ENCODE measurements at regions not wholly inside any gene's neighbourhood (a gene's known extent, or its start where the extent isn't known, plus 50 kb on each side); places are given as distances from the start of the nearest gene placed in this dataset.

GRCh38 chr1:73556270-73556669, 641.7 kb downstream of the LRRIQ3 start:
- no peak overlapping the region for H3K27ac ChIP-seq (ENCODE audit: low read depth, low read length)
- no peaks in the 10 kb centered on the region for H3K4me1 ChIP-seq (ENCODE audit: control insufficient read depth, insufficient read depth, low read length, unreplicated experiment)
- no peak overlapping the region for H2AFZ ChIP-seq (ENCODE audit: low read length, unreplicated experiment)
- H3K27me3 ChIP-seq (ENCODE audit: insufficient read depth, low read length), result peaks cover 2% of the 10 kb centered on the region; the same call in 1 of the 2 replicates
- no peaks in the 10 kb centered on the region for H3K36me3 ChIP-seq (ENCODE audit: insufficient read depth, low read length)
- H3K4me3 ChIP-seq (ENCODE audit: low read depth, low read length), result no peak overlapping the region
- H3K79me2 ChIP-seq (ENCODE audit: control insufficient read depth, insufficient read depth, low read length, unreplicated experiment), result no peaks in the 10 kb centered on the region

DNA sequence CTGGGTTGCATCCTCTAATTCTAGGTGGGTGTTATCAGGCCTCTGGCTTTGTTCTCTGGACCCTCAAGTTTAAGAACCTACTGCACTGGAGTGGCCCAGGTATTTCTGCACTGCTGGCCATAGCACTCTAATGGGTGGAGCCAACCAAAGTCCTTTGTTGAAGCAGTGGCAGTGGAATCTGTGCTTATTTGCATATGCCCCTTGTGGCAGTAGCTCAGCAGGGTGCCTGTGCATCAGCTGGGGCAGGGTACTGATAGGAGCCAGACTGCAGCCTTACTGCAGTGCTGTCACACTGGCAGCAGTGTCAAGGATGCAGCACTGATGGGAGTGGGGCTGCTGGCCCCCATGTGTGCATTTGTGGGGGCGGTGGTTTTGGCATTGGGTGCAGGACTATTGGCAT, 660.6 kb downstream of the LRRIQ3 start:
- Histone ChIP-seq H2AFZ (ENCODE audit: low read length, unreplicated experiment) (no peak overlapping the region), H3K27me3 (ENCODE audit: insufficient read depth, low read length) (no peaks in the 10 kb centered on the region), H3K36me3 (ENCODE audit: insufficient read depth, low read length) (no peaks in the 10 kb centered on the region), H3K79me2 (ENCODE audit: control insufficient read depth, insufficient read depth, low read length, unreplicated experiment) (no peaks in the 10 kb centered on the region), H3K27ac (ENCODE audit: low read depth, low read length) (no peak overlapping the region), H3K4me1 (ENCODE audit: control insufficient read depth, insufficient read depth, low read length, unreplicated experiment) (no peaks in the 10 kb centered on the region), H3K4me3 (ENCODE audit: low read depth, low read length) (no peak overlapping the region)

- no peaks in the 10 kb centered on the region for H3K36me3 ChIP-seq (ENCODE audit: insufficient read depth, low read length)
These were observed 680.3 kb downstream of the LRRIQ3 start for GRCh38 chr1:73517603-73518191.

DNA sequence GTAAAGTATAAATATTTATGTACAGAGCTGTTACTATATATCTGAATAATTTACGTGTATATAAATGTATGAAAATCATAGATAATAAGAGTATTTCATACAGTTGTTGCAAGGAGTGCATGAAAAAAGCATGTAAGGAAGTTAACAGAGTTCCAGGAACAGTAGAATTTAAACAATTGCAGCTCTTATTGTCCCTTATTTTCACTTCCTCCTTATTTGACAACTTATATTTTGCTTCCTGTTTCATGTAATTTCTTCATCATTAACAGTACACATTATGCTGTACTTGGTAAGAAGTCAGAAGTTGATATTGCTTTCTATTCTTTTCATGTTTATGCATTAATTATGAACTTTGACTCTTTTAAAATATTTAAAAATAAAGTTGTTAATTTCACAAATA, 681.5 kb downstream of the LRRIQ3 start:
- H3K4me1 ChIP-seq (ENCODE audit: control insufficient read depth, insufficient read depth, low read length, unreplicated experiment), result no peaks in the 10 kb centered on the region
- no peaks in the 10 kb centered on the region for H3K36me3 ChIP-seq (ENCODE audit: insufficient read depth, low read length)
- no peaks in the 10 kb centered on the region for H3K27me3 ChIP-seq (ENCODE audit: insufficient read depth, low read length)
- no peak overlapping the region for H2AFZ ChIP-seq (ENCODE audit: low read length, unreplicated experiment)
- no peaks in the 10 kb centered on the region for H3K79me2 ChIP-seq (ENCODE audit: control insufficient read depth, insufficient read depth, low read length, unreplicated experiment)
- H3K4me3 ChIP-seq (ENCODE audit: low read depth, low read length), result no peak overlapping the region
- no peak overlapping the region for H3K27ac ChIP-seq (ENCODE audit: low read depth, low read length)

More at GRCh38 chr1:73517603-73518191, 680.3 kb downstream of the LRRIQ3 start:
- H3K27ac ChIP-seq (ENCODE audit: low read depth, low read length), result no peak overlapping the region
- H3K27me3 ChIP-seq (ENCODE audit: insufficient read depth, low read length), result no peaks in the 10 kb centered on the region
- H3K4me3 ChIP-seq (ENCODE audit: low read depth, low read length), result no peak overlapping the region
- no peaks in the 10 kb centered on the region for H3K4me1 ChIP-seq (ENCODE audit: control insufficient read depth, insufficient read depth, low read length, unreplicated experiment)
- H3K79me2 ChIP-seq (ENCODE audit: control insufficient read depth, insufficient read depth, low read length, unreplicated experiment), result no peaks in the 10 kb centered on the region
- H2AFZ ChIP-seq (ENCODE audit: low read length, unreplicated experiment), result no peak overlapping the region

DNA sequence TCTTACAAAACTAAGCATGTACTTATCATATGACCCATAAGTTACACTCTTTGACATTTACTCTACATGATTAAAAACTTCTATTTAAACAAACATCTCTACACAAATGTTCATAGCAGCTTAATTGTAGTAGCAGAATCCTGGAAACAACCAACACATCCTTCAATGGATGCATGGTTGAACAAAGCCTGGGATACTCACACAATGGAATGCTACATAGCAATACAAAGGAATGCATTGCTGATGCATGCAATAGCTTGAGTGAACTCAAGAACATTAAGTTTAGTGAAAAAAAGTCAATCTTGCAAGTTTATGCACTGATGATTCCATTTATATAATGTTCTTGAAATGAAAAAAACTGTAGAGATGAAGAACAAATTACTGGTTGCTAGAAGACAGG, 686.9 kb downstream of the LRRIQ3 start:
- no peaks in the 10 kb centered on the region for H3K79me2 ChIP-seq (ENCODE audit: control insufficient read depth, insufficient read depth, low read length, unreplicated experiment)
- no peaks in the 10 kb centered on the region for H3K36me3 ChIP-seq (ENCODE audit: insufficient read depth, low read length)
- no peaks in the 10 kb centered on the region for H3K4me1 ChIP-seq (ENCODE audit: control insufficient read depth, insufficient read depth, low read length, unreplicated experiment)
- no peaks in the 10 kb centered on the region for H3K27me3 ChIP-seq (ENCODE audit: insufficient read depth, low read length)
- no peak overlapping the region for H3K27ac ChIP-seq (ENCODE audit: low read depth, low read length)
- H2AFZ ChIP-seq (ENCODE audit: low read length, unreplicated experiment), result no peak overlapping the region
- no peak overlapping the region for H3K4me3 ChIP-seq (ENCODE audit: low read depth, low read length)

- Histone ChIP-seq H3K27me3 (ENCODE audit: insufficient read depth, low read length) (no peaks in the 10 kb centered on the region), H3K79me2 (ENCODE audit: control insufficient read depth, insufficient read depth, low read length, unreplicated experiment) (no peaks in the 10 kb centered on the region), H3K4me1 (ENCODE audit: control insufficient read depth, insufficient read depth, low read length, unreplicated experiment) (no peaks in the 10 kb centered on the region), H3K4me3 (ENCODE audit: low read depth, low read length) (no peak overlapping the region), H3K27ac (ENCODE audit: low read depth, low read length) (no peak overlapping the region), H2AFZ (ENCODE audit: low read length, unreplicated experiment) (no peak overlapping the region), H3K36me3 (ENCODE audit: insufficient read depth, low read length) (no peaks in the 10 kb centered on the region)
These were observed 697.8 kb downstream of the LRRIQ3 start for GRCh38 chr1:73500154-73500553.

- Histone ChIP-seq H3K4me1 (ENCODE audit: control insufficient read depth, insufficient read depth, low read length, unreplicated experiment) (no peaks in the 10 kb centered on the region), H3K27ac (ENCODE audit: low read depth, low read length) (no peak overlapping the region), H3K79me2 (ENCODE audit: control insufficient read depth, insufficient read depth, low read length, unreplicated experiment) (no peaks in the 10 kb centered on the region), H3K27me3 (ENCODE audit: insufficient read depth, low read length) (no peaks in the 10 kb centered on the region), H2AFZ (ENCODE audit: low read length, unreplicated experiment) (no peak overlapping the region), H3K36me3 (ENCODE audit: insufficient read depth, low read length) (no peaks in the 10 kb centered on the region), H3K4me3 (ENCODE audit: low read depth, low read length) (no peak overlapping the region)
These were observed 698.3 kb downstream of the LRRIQ3 start for GRCh38 chr1:73499671-73500070.

DNA sequence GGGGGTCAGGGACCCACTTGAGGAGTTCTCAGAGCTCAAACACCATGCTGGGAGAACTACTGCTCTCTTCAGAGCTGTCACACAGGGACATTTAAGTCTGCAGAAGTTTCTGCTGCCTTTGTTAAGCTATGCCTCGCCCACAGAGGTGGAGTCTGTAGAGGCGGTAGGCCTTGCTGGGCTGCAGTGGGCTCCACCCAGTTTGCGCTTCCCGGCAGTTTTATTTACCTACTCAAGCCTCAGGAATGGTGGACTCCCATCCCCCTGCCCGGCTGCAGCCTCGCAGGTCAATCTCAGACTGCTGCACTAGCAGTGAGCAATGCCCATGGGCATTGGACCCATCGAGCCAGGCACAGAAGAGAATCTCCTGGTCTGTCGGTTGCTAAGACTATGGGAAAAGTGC, 706.4 kb downstream of the LRRIQ3 start:
- H3K4me1 ChIP-seq (ENCODE audit: control insufficient read depth, insufficient read depth, low read length, unreplicated experiment), result no peaks in the 10 kb centered on the region
- H3K79me2 ChIP-seq (ENCODE audit: control insufficient read depth, insufficient read depth, low read length, unreplicated experiment), result no peaks in the 10 kb centered on the region
- no peak overlapping the region for H3K4me3 ChIP-seq (ENCODE audit: low read depth, low read length)
- no peak overlapping the region for H3K27ac ChIP-seq (ENCODE audit: low read depth, low read length)
- H2AFZ ChIP-seq (ENCODE audit: low read length, unreplicated experiment), result no peak overlapping the region
- no peaks in the 10 kb centered on the region for H3K27me3 ChIP-seq (ENCODE audit: insufficient read depth, low read length)
- H3K36me3 ChIP-seq (ENCODE audit: insufficient read depth, low read length), result no peaks in the 10 kb centered on the region

GRCh38 chr1:73475316-73475870, 722.6 kb downstream of the LRRIQ3 start:
- no peak overlapping the region for H3K4me3 ChIP-seq (ENCODE audit: low read depth, low read length)
- no peaks in the 10 kb centered on the region for H3K4me1 ChIP-seq (ENCODE audit: control insufficient read depth, insufficient read depth, low read length, unreplicated experiment)
- H3K27me3 ChIP-seq (ENCODE audit: insufficient read depth, low read length), result no peaks in the 10 kb centered on the region
- no peak overlapping the region for H2AFZ ChIP-seq (ENCODE audit: low read length, unreplicated experiment)
- H3K27ac ChIP-seq (ENCODE audit: low read depth, low read length), result no peak overlapping the region
- no peaks in the 10 kb centered on the region for H3K79me2 ChIP-seq (ENCODE audit: control insufficient read depth, insufficient read depth, low read length, unreplicated experiment)
- H3K36me3 ChIP-seq (ENCODE audit: insufficient read depth, low read length), result no peaks in the 10 kb centered on the region

- no peaks in the 10 kb centered on the region for H3K79me2 ChIP-seq (ENCODE audit: control insufficient read depth, insufficient read depth, low read length, unreplicated experiment)
- no peaks in the 10 kb centered on the region for H3K36me3 ChIP-seq (ENCODE audit: insufficient read depth, low read length)
- no peak overlapping the region for H3K27ac ChIP-seq (ENCODE audit: low read depth, low read length)
- no peaks in the 10 kb centered on the region for H3K4me1 ChIP-seq (ENCODE audit: control insufficient read depth, insufficient read depth, low read length, unreplicated experiment)
- H3K27me3 ChIP-seq (ENCODE audit: insufficient read depth, low read length), result no peaks in the 10 kb centered on the region
- H2AFZ ChIP-seq (ENCODE audit: low read length, unreplicated experiment), result no peak overlapping the region
- H3K4me3 ChIP-seq (ENCODE audit: low read depth, low read length), result no peak overlapping the region
These were observed 725.2 kb downstream of the LRRIQ3 start for GRCh38 chr1:73472810-73473209.

GRCh38 chr1:73467731-73468130, 730.2 kb downstream of the LRRIQ3 start:
- Histone ChIP-seq H2AFZ (ENCODE audit: low read length, unreplicated experiment) (no peak overlapping the region), H3K4me3 (ENCODE audit: low read depth, low read length) (no peak overlapping the region), H3K79me2 (ENCODE audit: control insufficient read depth, insufficient read depth, low read length, unreplicated experiment) (no peaks in the 10 kb centered on the region), H3K4me1 (ENCODE audit: control insufficient read depth, insufficient read depth, low read length, unreplicated experiment) (no peaks in the 10 kb centered on the region), H3K36me3 (ENCODE audit: insufficient read depth, low read length) (no peaks in the 10 kb centered on the region), H3K27ac (ENCODE audit: low read depth, low read length) (no peak overlapping the region), H3K27me3 (ENCODE audit: insufficient read depth, low read length) (no peaks in the 10 kb centered on the region)

All from ACC112 (cell line).